HepG2 (cell line): ENCODE measurements at regions not wholly inside any gene's neighbourhood (a gene's known extent, or its start where the extent isn't known, plus 50 kb on each side); places are given as distances from the start of the nearest gene placed in this dataset.

Experiments
- ATAC-seq: fragments of 200-7000 bp; cut with Tn5 transposase; 3 replicates; pipeline ENCODE4 v1.9.1; 2020; ENCODE audit warnings: mild to moderate bottlenecking, moderate library complexity
- BruUV-seq: library from RNA; stranded (reverse); fragments of 400-500 nt; replicated peaks from 2 replicates; lab custom pipeline; 2021; lab: Mats Ljungman, UMichigan
- CTCF ChIA-PET: fragments of 300-600 bp; formaldehyde crosslinking; extraction: SDS; loops from one replicate; lab custom pipeline; 2021; ENCODE audit warnings: low total read pairs, inconsistent platforms, low intra/inter-chr PET ratio; lab: Yijun Ruan, JAX
- POLR2A ChIA-PET: fragments of 350-600 bp; sonication (Branson Sonifier 250); formaldehyde crosslinking; loops from one replicate; lab custom pipeline; 2020; ENCODE audit warnings: antibody characterized with exemption, inconsistent platforms; lab: Yijun Ruan, JAX
- DNase-seq: peaks from one replicate; pipeline ENCODE4 v3.0.0-alpha.2; 2015; ENCODE audit warnings: low spot score
- FAIRE-seq: peaks from 3 replicates; lab custom pipeline; 2011; peaks lifted over from hg19 to GRCh38; lab: Jason Lieb, UNC
- H2AFZ ChIP-seq: one replicate; pipeline ENCODE4 v1.6.1; 2011; ENCODE audit warnings: low read length, inconsistent platforms
- H3K27ac ChIP-seq: fragments of 300-600 bp; 3 replicates; pipeline ENCODE4 v1.8.0; 2011; ENCODE audit warnings: mixed run types, mild to moderate bottlenecking, mixed read lengths, low read length, inconsistent platforms; ENCODE audit not compliant: insufficient read depth; ENCODE audit errors: extremely low read length
- H3K27me3 ChIP-seq, 2 experiments: fragments of 200-600 bp in 1 of 2; 2 replicates in 1 of 2; 3 replicates in 1 of 2; pipeline versions ENCODE4 v1.6.0 to v1.8.0; 2011; ENCODE audit warnings: low read length in 2 of 2, mild to moderate bottlenecking in 2 of 2, moderate library complexity in 2 of 2, inconsistent platforms in 1 of 2; ENCODE audit not compliant: insufficient read depth in 2 of 2, control insufficient read depth in 1 of 2
- H3K36me3 ChIP-seq, 2 experiments: fragments of 200-600 bp in 1 of 2; replicated peaks in 1 of 2; 2 replicates in 1 of 2; 3 replicates in 1 of 2; pipeline versions ENCODE4 v1.5.1 to v1.8.0; 2011; ENCODE audit warnings: low read length in 2 of 2, inconsistent platforms in 1 of 2; ENCODE audit not compliant: insufficient read depth in 2 of 2, control insufficient read depth in 1 of 2
- H3K4me1 ChIP-seq: 2 replicates; pipeline ENCODE4 v1.5.1; 2012; ENCODE audit warnings: low read length, inconsistent platforms; ENCODE audit not compliant: insufficient read depth
- H3K4me2 ChIP-seq: 2 replicates; pipeline ENCODE4 v1.6.0; 2011; ENCODE audit warnings: low read depth, low read length, inconsistent platforms
- H3K4me3 ChIP-seq, 3 experiments: fragments of 200-600 bp in 1 of 3; sonication (generic), shearing (Covaris generic) in 1 of 3; replicated peaks in 1 of 3; 2 replicates each; pipeline ENCODE4 v1.5.1; 2011 to 2016; ENCODE audit warnings: low read length in 3 of 3, inconsistent platforms in 2 of 3, low read depth in 2 of 3, mild to moderate bottlenecking in 2 of 3, control low read depth in 1 of 3, mixed read lengths in 1 of 3; ENCODE audit not compliant: insufficient read depth in 1 of 3
- H3K79me2 ChIP-seq: one replicate; pipeline ENCODE4 v1.6.1; 2011; ENCODE audit warnings: low read length, inconsistent platforms; ENCODE audit not compliant: insufficient read depth
- H3K9ac ChIP-seq: 2 replicates; pipeline ENCODE4 v1.6.0; 2011; ENCODE audit warnings: mild to moderate bottlenecking, low read depth, low read length, inconsistent platforms; ENCODE audit not compliant: insufficient read depth
- H3K9me3 ChIP-seq: 2 replicates; pipeline ENCODE4 v1.5.1; 2012; ENCODE audit warnings: mild to moderate bottlenecking, low read length
- H4K20me1 ChIP-seq: 2 replicates; pipeline ENCODE4 v1.6.0; 2011; ENCODE audit warnings: inconsistent platforms, mild to moderate bottlenecking, low read length, moderate library complexity; ENCODE audit not compliant: insufficient read depth
- EED ChIP-seq: sonication (generic); formaldehyde crosslinking; IDR thresholded peaks from 2 replicates; pipeline ENCODE4 v1.5.0; 2020; ENCODE audit warnings: mild to moderate bottlenecking, missing genetic modification reagents
- GABPA ChIP-seq, 2 experiments: IDR thresholded peaks; 2 replicates each; pipeline ENCODE4 v1.6.1; 2011 to 2016; ENCODE audit warnings: low read depth in 2 of 2, low read length in 1 of 2, missing biosample characterization in 1 of 2, missing genetic modification characterization in 1 of 2
- HNRNPLL ChIP-seq: fragments of 200-400 bp; formaldehyde crosslinking; IDR thresholded peaks from 2 replicates; pipeline ENCODE4 v1.6.1; 2017; ENCODE audit warnings: mild to moderate bottlenecking, low read depth, low read length; ENCODE audit not compliant: poor library complexity, severe bottlenecking
- IRX3 ChIP-seq: sonication (generic); formaldehyde crosslinking; IDR thresholded peaks from 2 replicates; pipeline ENCODE4 v1.8.1; 2023; ENCODE audit warnings: mild to moderate bottlenecking, low read depth, missing genetic modification reagents, borderline replicate concordance
- MTF1 ChIP-seq: sonication (generic); formaldehyde crosslinking; IDR thresholded peaks from 2 replicates; pipeline ENCODE4 v1.5.0; 2020; ENCODE audit warnings: missing genetic modification reagents
- RAD51 ChIP-seq: fragments of 450-650 bp; IDR thresholded peaks from 2 replicates; pipeline ENCODE4 v1.6.1; 2016; ENCODE audit warnings: borderline replicate concordance
- RORA ChIP-seq: sonication (generic); formaldehyde crosslinking; IDR thresholded peaks from 2 replicates; pipeline ENCODE4 v1.5.0; 2020; ENCODE audit warnings: mild to moderate bottlenecking, missing genetic modification reagents, moderate library complexity
- SNRNP70 ChIP-seq: fragments of 200-400 bp; formaldehyde crosslinking; IDR thresholded peaks from 2 replicates; pipeline ENCODE4 v1.6.1; 2017; ENCODE audit warnings: mild to moderate bottlenecking, low read depth, low read length, moderate library complexity
- ZBTB7A ChIP-seq: sonication (generic); formaldehyde crosslinking; IDR thresholded peaks from 2 replicates; pipeline ENCODE4 v1.8.0; 2022; ENCODE audit warnings: mild to moderate bottlenecking, missing genetic modification reagents
- ZFP91 ChIP-seq: sonication (generic); formaldehyde crosslinking; IDR thresholded peaks from 2 replicates; pipeline ENCODE4 v1.9.0; 2022; ENCODE audit warnings: missing genetic modification reagents, mild to moderate bottlenecking, borderline replicate concordance
- ZNF124 ChIP-seq: sonication (generic); formaldehyde crosslinking; IDR thresholded peaks from 2 replicates; pipeline ENCODE4 v1.4.0; 2020; ENCODE audit warnings: missing genetic modification reagents
- ZNF556 ChIP-seq: sonication (generic); formaldehyde crosslinking; IDR thresholded peaks from 2 replicates; pipeline ENCODE4 v1.4.0; 2020; ENCODE audit warnings: mild to moderate bottlenecking, missing genetic modification reagents, borderline replicate concordance
- ZNF704 ChIP-seq: sonication (generic); formaldehyde crosslinking; IDR thresholded peaks from 2 replicates; pipeline ENCODE4 v1.8.1; 2023; ENCODE audit warnings: mild to moderate bottlenecking, inconsistent platforms, moderate library complexity, missing genetic modification reagents, borderline replicate concordance
- WGBS: methylation state at CpG from one replicate; pipeline ENCODE4 v1.1.6; 2017; ENCODE audit warnings: low lambda C conversion rate; 5-methylcytosine and 5-hydroxymethylcytosine counted together
- in situ Hi-C: cut with HindIII; loops from 2 replicates; pipeline ENCODE4 v1.10.0; 2017; ENCODE audit warnings: low pct_unique_long_range_greater_than_20kb; ENCODE audit not compliant: extremely low pct_ligation_motif_present
- intact Hi-C: fragments of 100-400 bp; cut with micrococcal nuclease; formaldehyde crosslinking; loops from one replicate; pipeline ENCODE4 v1.10.0; 2022; ENCODE audit not compliant: unreplicated experiment

- in situ Hi-C loops, result no loop called here
- WGBS, result 20% methylated on average over 4 of the region's 4 CpGs
Observed at GRCh38 chr10:83248106-83248631, 891.1 kb upstream of the GHITM start.

More at GRCh38 chr10:83248106-83248631, 891.1 kb upstream of the GHITM start:
- no TSS peak for BruUV-seq
- H3K4me1 ChIP-seq, result no peaks in the 10 kb centered on the region
- CTCF ChIA-PET, result no interaction called here
- DNase-seq (no peak), ATAC-seq (no peak), FAIRE-seq (no peak)
- no peaks in the 10 kb centered on the region for H3K79me2 ChIP-seq
- H3K9me3 ChIP-seq, result peaks cover 94% of the 10 kb centered on the region
- no peak for TF ChIP-seq ZNF556 (CRISPR knock-in tag)
- no peak for TF ChIP-seq ZFP91 (CRISPR knock-in tag)
- no peak for TF ChIP-seq ZNF704 (CRISPR knock-in tag)
- TF ChIP-seq RORA (CRISPR knock-in tag), result no peak
- TF ChIP-seq HNRNPLL, result no peak
- TF ChIP-seq MTF1 (CRISPR knock-in tag), result no peak
- no peak for TF ChIP-seq GABPA (IDR thresholded peaks at IDR 0.05; ENCODE audit: low read depth, low read length)
- no peak for TF ChIP-seq GABPA (CRISPR knock-in tag; IDR thresholded peaks at IDR 0.05; ENCODE audit: low read depth)
- TF ChIP-seq ZNF124, result no peak
- no peak for TF ChIP-seq RAD51
- no peak for TF ChIP-seq EED (CRISPR knock-in tag)
- no peak for TF ChIP-seq SNRNP70
- TF ChIP-seq IRX3 (CRISPR knock-in tag), result no peak
- TF ChIP-seq ZBTB7A (CRISPR knock-in tag), result no peak
- no peaks in the 10 kb centered on the region for H3K36me3 ChIP-seq
- no peak overlapping the region for H3K4me3 ChIP-seq
- no peaks in the 10 kb centered on the region for H4K20me1 ChIP-seq
- H3K27ac ChIP-seq, result no peak overlapping the region
- no peak overlapping the region for H3K4me2 ChIP-seq
- POLR2A ChIA-PET, result no interaction called here
- H3K27me3 ChIP-seq, result no peaks in the 10 kb centered on the region
- no peak overlapping the region for H2AFZ ChIP-seq
- intact Hi-C loops, result no loop called here
- H3K9ac ChIP-seq, result no peak overlapping the region
